Stimulated activated CD8-positive, alpha-beta memory T cell treated with anti-CD3 and anti-CD28 coated beads, Interleukin-2, amount 100 ng/mL, for 48 hours (primary cell): ENCODE measurements at regions not wholly inside any gene's neighbourhood (a gene's known extent, or its start where the extent isn't known, plus 50 kb on each side); places are given as distances from the start of the nearest gene placed in this dataset.
A peak's percentile ranks its signal among the peaks of the same experiment; 100 is the strongest.

Experiments used
- DNase-seq, 2 donors: peaks; one replicate each; pipeline ENCODE4 v3.0.0-alpha.2; 2020; ENCODE audit warnings: low read depth in 2 of 2

GRCh38 chr3:176969066-176969465 is 228.2 kb downstream of the TBL1XR1 start:
- no peak for DNase-seq

GRCh38 chr3:176968631-176969030 is 228.7 kb downstream of the TBL1XR1 start:
- DNase-seq, result no peak

- no peak for DNase-seq
Observed at GRCh38 chr3:176967522-176967921, 229.8 kb downstream of the TBL1XR1 start.

GRCh38 chr3:176964661-176965060 is 232.6 kb downstream of the TBL1XR1 start:
- no peak for DNase-seq

- no peak for DNase-seq
Observed at GRCh38 chr3:176961916-176962315, 235.4 kb downstream of the TBL1XR1 start.

- no peak for DNase-seq
Observed at GRCh38 chr3:176959867-176960266, 237.4 kb downstream of the TBL1XR1 start.

GRCh38 chr3:176958560-176958959 is 238.7 kb downstream of the TBL1XR1 start:
- DNase-seq, result no peak

GRCh38 chr3:176954517-176954916 is 242.8 kb downstream of the TBL1XR1 start:
- DNase-seq, result no peak

GRCh38 chr3:176953106-176954060 is 243.9 kb downstream of the TBL1XR1 start:
- no peak for DNase-seq

GRCh38 chr3:176951586-176952292 is 245.5 kb downstream of the TBL1XR1 start:
- DNase-seq, result no peak

- no peak for DNase-seq
Observed at GRCh38 chr3:176951144-176951543, 246.1 kb downstream of the TBL1XR1 start.

- DNase-seq, result no peak
Observed at GRCh38 chr3:176950743-176951142, 246.5 kb downstream of the TBL1XR1 start.

- DNase-seq, result no peak
Observed at GRCh38 chr3:176948151-176948550, 249.1 kb downstream of the TBL1XR1 start.

- no peak for DNase-seq
Observed at GRCh38 chr3:176946202-176946601, 251.1 kb downstream of the TBL1XR1 start.

- no peak for DNase-seq
Observed at GRCh38 chr3:176942305-176942704, 255.0 kb downstream of the TBL1XR1 start.

GRCh38 chr3:176941689-176942088 is 255.6 kb downstream of the TBL1XR1 start:
- no peak for DNase-seq

GRCh38 chr3:176939022-176939817 is 258.1 kb downstream of the TBL1XR1 start:
- DNase-seq, result peak in 1 of 2 donors; percentile 9

GRCh38 chr3:176937994-176938393 is 259.3 kb downstream of the TBL1XR1 start:
- DNase-seq, result no peak

GRCh38 chr3:176937541-176937940 is 259.7 kb downstream of the TBL1XR1 start:
- no peak for DNase-seq

- no peak for DNase-seq
Observed at GRCh38 chr3:176935194-176935888, 261.9 kb downstream of the TBL1XR1 start.

- DNase-seq, result no peak
Observed at GRCh38 chr3:176934698-176935097, 262.6 kb downstream of the TBL1XR1 start.
